Lung (tissue), 11 donors: ENCODE measurements at regions not wholly inside any gene's neighbourhood (a gene's known extent, or its start where the extent isn't known, plus 50 kb on each side); places are given as distances from the start of the nearest gene placed in this dataset.

Experiments
- ATAC-seq: fragments of 200-7000 bp; cut with Tn5 transposase; one replicate; pipeline ENCODE4 v1.9.1; 2020; ENCODE audit warnings: moderate number of reproducible peaks; ENCODE audit not compliant: insufficient read depth, low FRiP score
- DNase-seq, 3 donors: peaks; one replicate each; pipeline ENCODE4 v3.0.0-alpha.2; 2013 to 2017
- H3K27ac ChIP-seq, 2 donors: one replicate each; pipeline ENCODE4 v1.5.1; 2013; ENCODE audit warnings: mild to moderate bottlenecking in 2 of 2, moderate library complexity in 2 of 2, control low read depth in 1 of 2, inconsistent platforms in 1 of 2, low read depth in 1 of 2, low read length in 1 of 2
- H3K27me3 ChIP-seq, 3 donors: one replicate each; pipeline ENCODE4 v1.5.1; 2013; ENCODE audit warnings: low read length in 2 of 3; ENCODE audit not compliant: control insufficient read depth in 3 of 3, insufficient read depth in 3 of 3
- H3K36me3 ChIP-seq, 4 donors: one replicate each; pipeline ENCODE4 v1.5.1; 2013; ENCODE audit warnings: low read length in 4 of 4, mild to moderate bottlenecking in 1 of 4, moderate library complexity in 1 of 4; ENCODE audit not compliant: control insufficient read depth in 4 of 4, insufficient read depth in 4 of 4
- H3K4me1 ChIP-seq, 5 donors: one replicate each; pipeline ENCODE4 v1.5.1; 2013; ENCODE audit warnings: low read length in 5 of 5, mild to moderate bottlenecking in 2 of 5, moderate library complexity in 1 of 5; ENCODE audit not compliant: control insufficient read depth in 5 of 5, insufficient read depth in 5 of 5
- H3K4me3 ChIP-seq: one replicate; pipeline ENCODE4 v1.5.1; 2013; ENCODE audit warnings: mild to moderate bottlenecking, control low read depth, moderate library complexity
- H3K9ac ChIP-seq, 2 donors: one replicate each; pipeline ENCODE4 v1.5.1; 2013; ENCODE audit warnings: low read length in 2 of 2, control low read depth in 1 of 2; ENCODE audit not compliant: insufficient read depth in 1 of 2
- H3K9me3 ChIP-seq, 4 donors: one replicate each; pipeline ENCODE4 v1.5.1; 2013; ENCODE audit warnings: low read length in 3 of 4, mild to moderate bottlenecking in 1 of 4, moderate library complexity in 1 of 4; ENCODE audit not compliant: control insufficient read depth in 4 of 4, insufficient read depth in 3 of 4
- WGBS, 2 donors: extraction: QIAGEN DNeasy Blood & Tissue Kit; methylation state at CpG; one replicate each; pipeline ENCODE4 v1.1.7; 2013; 5-methylcytosine and 5-hydroxymethylcytosine counted together
- TF ChIP-seq, protein P1 (sequence below): IDR thresholded peaks from 2 replicates; pipeline ENCODE4 v1.5.1; 2012; ENCODE audit warnings: mild to moderate bottlenecking; ENCODE audit errors: control extremely low read depth, extremely low read depth
- donor health status: control.
- donor health status: control.
- donor health status: Bipolar disorder and iron deficiency.
- donor health status: healthy.
- donor health status: DM: yes; HTN: yes; CAD: no.

DNA sequence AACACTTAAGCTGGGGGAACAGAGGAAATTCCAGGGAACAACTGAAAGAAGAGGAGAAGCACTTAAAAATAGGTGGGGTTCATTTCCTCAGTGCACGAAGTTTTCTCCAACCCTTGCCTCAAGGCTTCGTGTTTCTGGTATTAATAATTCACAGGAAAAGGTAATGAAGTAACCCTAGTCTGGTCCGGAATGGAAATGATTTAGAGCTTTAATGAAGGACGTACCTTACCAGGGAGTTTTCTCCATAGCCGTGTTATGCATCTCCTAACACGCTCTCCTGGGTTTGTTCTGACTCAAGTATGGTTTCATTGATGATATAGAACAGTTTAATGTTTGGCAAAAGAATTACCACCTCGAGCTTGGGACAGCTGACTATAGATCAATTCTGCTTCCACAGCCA is 214.2 kb downstream of the MTX2 start:
- H3K36me3 ChIP-seq: no peaks in the 10 kb centered on the region
- H3K27ac ChIP-seq: no peak overlapping the region
- H3K4me1 ChIP-seq: no peaks in the 10 kb centered on the region
- TF ChIP-seq, protein P1, sequence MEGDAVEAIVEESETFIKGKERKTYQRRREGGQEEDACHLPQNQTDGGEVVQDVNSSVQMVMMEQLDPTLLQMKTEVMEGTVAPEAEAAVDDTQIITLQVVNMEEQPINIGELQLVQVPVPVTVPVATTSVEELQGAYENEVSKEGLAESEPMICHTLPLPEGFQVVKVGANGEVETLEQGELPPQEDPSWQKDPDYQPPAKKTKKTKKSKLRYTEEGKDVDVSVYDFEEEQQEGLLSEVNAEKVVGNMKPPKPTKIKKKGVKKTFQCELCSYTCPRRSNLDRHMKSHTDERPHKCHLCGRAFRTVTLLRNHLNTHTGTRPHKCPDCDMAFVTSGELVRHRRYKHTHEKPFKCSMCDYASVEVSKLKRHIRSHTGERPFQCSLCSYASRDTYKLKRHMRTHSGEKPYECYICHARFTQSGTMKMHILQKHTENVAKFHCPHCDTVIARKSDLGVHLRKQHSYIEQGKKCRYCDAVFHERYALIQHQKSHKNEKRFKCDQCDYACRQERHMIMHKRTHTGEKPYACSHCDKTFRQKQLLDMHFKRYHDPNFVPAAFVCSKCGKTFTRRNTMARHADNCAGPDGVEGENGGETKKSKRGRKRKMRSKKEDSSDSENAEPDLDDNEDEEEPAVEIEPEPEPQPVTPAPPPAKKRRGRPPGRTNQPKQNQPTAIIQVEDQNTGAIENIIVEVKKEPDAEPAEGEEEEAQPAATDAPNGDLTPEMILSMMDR: no peak
- H3K27me3 ChIP-seq: no peaks in the 10 kb centered on the region
- no peak overlapping the region for H3K4me3 ChIP-seq
- ATAC-seq (no peak), DNase-seq (no peak)
- no peak overlapping the region for H3K9ac ChIP-seq
- H3K9me3 ChIP-seq: peaks cover 0 to 2% (median 0%) of the 10 kb centered on the region in 4 donors
- WGBS, 2 donors: 68 to 71% methylated on average over 7 of the region's 7 CpGs

DNA sequence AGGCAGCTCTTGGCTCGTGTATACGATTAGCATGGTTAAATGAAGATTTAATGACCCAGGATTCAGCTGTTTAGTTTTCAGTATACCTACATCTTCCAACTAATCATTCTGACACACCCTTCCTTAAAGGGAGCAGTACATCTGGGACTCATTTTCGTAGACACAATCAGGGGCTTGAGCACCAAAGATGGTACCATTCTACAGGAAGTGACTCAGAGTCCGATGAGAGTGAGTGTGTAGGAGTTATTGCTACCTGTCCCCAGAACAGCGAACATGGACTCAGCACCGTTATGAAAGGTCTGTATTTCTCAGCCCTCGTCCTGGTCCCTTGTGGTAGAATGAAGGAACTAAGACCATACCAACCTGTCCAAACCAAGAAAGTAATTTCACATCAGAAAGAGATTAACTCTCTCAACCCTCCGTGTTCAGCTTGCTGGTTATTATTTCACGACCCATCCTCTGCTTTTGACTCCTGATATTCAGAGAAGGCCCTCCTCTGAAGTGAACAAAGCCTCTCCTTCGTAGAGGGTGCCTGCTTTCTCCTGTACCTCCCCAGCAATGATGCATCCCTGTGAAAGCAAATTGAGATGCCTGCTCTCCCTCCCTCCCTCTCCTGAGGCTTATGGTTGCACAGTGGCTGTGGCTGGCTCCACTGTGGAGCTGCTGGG is 214.8 kb downstream of the MTX2 start:
- DNase-seq (no peak), ATAC-seq (no peak)
- no peaks in the 10 kb centered on the region for H3K27me3 ChIP-seq
- no peak overlapping the region for H3K27ac ChIP-seq
- H3K4me3 ChIP-seq: no peak overlapping the region
- peaks cover 0 to 2% (median 0%) of the 10 kb centered on the region in 4 donors for H3K9me3 ChIP-seq
- H3K4me1 ChIP-seq: no peaks in the 10 kb centered on the region
- TF ChIP-seq, protein P1: no peak
- H3K9ac ChIP-seq: no peak overlapping the region
- WGBS, 2 donors: 89 to 90% methylated on average over 10 of the region's 10 CpGs
- H3K36me3 ChIP-seq: no peaks in the 10 kb centered on the region

DNA sequence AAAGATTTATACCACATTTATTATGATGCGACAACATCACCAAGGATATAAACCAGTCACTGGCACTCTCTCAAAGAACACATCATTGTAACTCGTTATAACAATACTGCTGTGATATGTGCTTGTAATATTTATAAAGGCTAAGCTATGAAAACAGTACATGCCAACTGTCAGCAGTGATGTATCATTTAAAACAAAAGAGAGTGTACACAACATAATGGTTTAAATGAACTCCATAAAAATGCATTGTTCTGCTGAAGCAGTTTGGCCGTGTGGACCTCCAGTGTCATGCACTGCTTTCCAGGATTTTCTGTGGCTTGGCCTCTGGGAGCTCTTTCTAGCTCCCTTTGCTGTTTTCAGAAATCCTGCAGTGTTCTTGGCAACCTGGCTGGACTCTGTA is 215.6 kb downstream of the MTX2 start:
- no peaks in the 10 kb centered on the region for H3K27me3 ChIP-seq
- no peaks in the 10 kb centered on the region for H3K36me3 ChIP-seq
- no peak overlapping the region for H3K4me3 ChIP-seq
- ATAC-seq: no peak
- H3K9me3 ChIP-seq: peaks cover 0 to 2% (median 0%) of the 10 kb centered on the region in 4 donors
- H3K27ac ChIP-seq: no peak overlapping the region
- no peaks in the 10 kb centered on the region for H3K4me1 ChIP-seq
- peak in 1 of 3 donors; percentile 34 for DNase-seq
- TF ChIP-seq, protein P1: no peak
- no peak overlapping the region for H3K9ac ChIP-seq
- 63 to 79% methylated on average over 3 of the region's 3 CpGs for WGBS, 2 donors

DNA sequence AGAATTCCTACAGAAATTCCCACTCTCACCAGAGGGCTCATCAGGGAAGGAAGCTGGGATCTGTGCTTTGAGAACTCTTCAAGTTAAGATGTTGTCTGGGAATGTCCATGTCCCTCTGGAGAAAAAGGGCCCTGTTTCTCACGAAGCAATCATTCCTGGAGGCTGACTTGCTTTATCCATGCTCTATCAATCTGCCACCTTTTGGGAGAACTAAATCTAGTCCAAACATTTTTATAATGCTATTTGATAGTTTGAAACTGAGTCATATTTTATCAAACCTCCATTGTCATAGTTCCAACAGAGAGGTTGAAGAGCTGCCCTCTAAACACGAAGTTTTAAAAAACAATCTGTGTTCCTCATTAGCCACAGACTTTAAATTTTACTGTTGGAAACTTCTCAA is 219.2 kb downstream of the MTX2 start:
- Histone ChIP-seq H3K9me3 (peaks cover 0 to 2% (median under 1%) of the 10 kb centered on the region in 4 donors), H3K36me3 (no peaks in the 10 kb centered on the region), H3K27ac (no peak overlapping the region), H3K27me3 (no peaks in the 10 kb centered on the region), H3K9ac (no peak overlapping the region), H3K4me1 (peaks cover 0 to 10% (median 0%) of the 10 kb centered on the region in 5 donors), H3K4me3 (no peak overlapping the region)
- WGBS, 2 donors: 84 to 85% methylated on average over 2 of the region's 2 CpGs
- ATAC-seq: no peak
- TF ChIP-seq, protein P1: no peak
- DNase-seq: no peak
